Tibial nerve (tissue), 4 donors: ENCODE measurements at regions not wholly inside any gene's neighbourhood (a gene's known extent, or its start where the extent isn't known, plus 50 kb on each side); places are given as distances from the start of the nearest gene placed in this dataset.
"Not testable (repeated sequence)": the region's sequence is repeated elsewhere in the genome, so short reads cannot be mapped to it uniquely, and the experiment has no call there.

Experiments
- DNase-seq, 2 donors: peaks; one replicate each; pipeline ENCODE4 v3.0.0-alpha.2; 2019; ENCODE audit warnings: low spot score in 2 of 2
- H3K27ac ChIP-seq, 4 donors: fragments of 200-600 bp; sonication (generic) in 3 of 4; one replicate each; pipeline ENCODE4 v1.5.1; 2017 to 2019; ENCODE audit warnings: mild to moderate bottlenecking in 1 of 4
- H3K27me3 ChIP-seq, 2 donors: fragments of 200-600 bp; sonication (generic) in 1 of 2; one replicate each; pipeline versions ENCODE4 v1.5.1 to v1.6.0; 2017 to 2019
- H3K36me3 ChIP-seq, 3 donors: fragments of 200-600 bp; sonication (generic); one replicate each; pipeline ENCODE4 v1.5.1; 2018 to 2019
- H3K4me1 ChIP-seq, 4 donors: fragments of 200-600 bp; sonication (generic) in 3 of 4; one replicate each; pipeline ENCODE4 v1.5.1; 2017 to 2019
- H3K4me3 ChIP-seq, 4 donors: fragments of 200-600 bp; sonication (generic) in 3 of 4; one replicate each; pipeline ENCODE4 v1.5.1; 2017 to 2019; ENCODE audit warnings: mild to moderate bottlenecking in 1 of 4, moderate library complexity in 1 of 4
- H3K9me3 ChIP-seq, 4 donors: fragments of 200-600 bp; sonication (generic) in 3 of 4; one replicate each; pipeline ENCODE4 v1.5.1; 2017 to 2019
- CTCF ChIP-seq, 5 experiments: fragments of 200-600 bp in 3 of 5; fragments of 450-650 bp in 2 of 5; sonication (generic) in 3 of 5; IDR thresholded peaks; one replicate each; pipeline ENCODE4 v1.5.1; 2016 to 2019; ENCODE audit warnings: antibody characterized with exemption in 5 of 5, mild to moderate bottlenecking in 3 of 5, moderate library complexity in 2 of 5
- EP300 ChIP-seq, 2 donors: sonication (generic); formaldehyde crosslinking; IDR thresholded peaks; one replicate each; pipeline ENCODE4 v1.6.1; 2017; ENCODE audit warnings: antibody characterized with exemption in 2 of 2, mild to moderate bottlenecking in 1 of 2
- POLR2A ChIP-seq, 2 donors: fragments of 450-650 bp; IDR thresholded peaks; one replicate each; pipeline ENCODE4 v1.6.1; 2017; ENCODE audit warnings: antibody characterized with exemption in 2 of 2, mild to moderate bottlenecking in 2 of 2, moderate library complexity in 2 of 2
- WGBS, 2 donors: methylation state at CpG; one replicate each; pipeline ENCODE4 v1.1.5; 2018; 5-methylcytosine and 5-hydroxymethylcytosine counted together

- no peak for DNase-seq
- no peaks in the 10 kb centered on the region for H3K36me3 ChIP-seq
- no peak overlapping the region for H3K4me3 ChIP-seq
- 44 to 47% methylated on average over 9 of the region's 9 CpGs for WGBS, 2 donors
- peaks cover 0 to 11% (median 0%) of the 10 kb centered on the region in 4 donors for H3K4me1 ChIP-seq
- no peak overlapping the region for H3K27ac ChIP-seq
- no peaks in the 10 kb centered on the region for H3K27me3 ChIP-seq
- no peaks in the 10 kb centered on the region for H3K9me3 ChIP-seq
- TF ChIP-seq CTCF (IDR thresholded peaks at IDR 0.05) = no peak
Observed at GRCh38 chr1:208344202-208344857, 100.1 kb upstream of the PLXNA2 start.

GRCh38 chr1:208347191-208347590, 103.0 kb upstream of the PLXNA2 start:
- Histone ChIP-seq H3K4me1 (peaks cover 0 to 11% (median 0%) of the 10 kb centered on the region in 4 donors), H3K27ac (no peak overlapping the region), H3K4me3 (no peak overlapping the region), H3K36me3 (no peaks in the 10 kb centered on the region), H3K9me3 (no peaks in the 10 kb centered on the region), H3K27me3 (no peaks in the 10 kb centered on the region)
- 79 to 82% methylated on average over 5 of the region's 5 CpGs for WGBS, 2 donors
- DNase-seq = no peak
- TF ChIP-seq POLR2A (IDR thresholded peaks at IDR 0.05) (no peak), CTCF (IDR thresholded peaks at IDR 0.05) (no peak), EP300 (IDR thresholded peaks at IDR 0.05) (no peak)

GRCh38 chr1:208349694-208350330, 105.6 kb upstream of the PLXNA2 start:
- Histone ChIP-seq H3K4me3 (no peak overlapping the region), H3K27me3 (no peaks in the 10 kb centered on the region), H3K36me3 (no peaks in the 10 kb centered on the region), H3K27ac (no peak overlapping the region), H3K9me3 (no peaks in the 10 kb centered on the region), H3K4me1 (peaks cover 0 to 5% (median 0%) of the 10 kb centered on the region in 4 donors)
- no peak for DNase-seq
- TF ChIP-seq EP300 (IDR thresholded peaks at IDR 0.05) (no peak), CTCF (IDR thresholded peaks at IDR 0.05) (no peak), POLR2A (IDR thresholded peaks at IDR 0.05) (no peak)
- WGBS, 2 donors = 57 to 63% methylated on average over 13 of the region's 13 CpGs

GRCh38 chr1:208350815-208351214, 106.6 kb upstream of the PLXNA2 start:
- Histone ChIP-seq H3K36me3 (no peaks in the 10 kb centered on the region), H3K27me3 (no peaks in the 10 kb centered on the region), H3K4me1 (no peaks in the 10 kb centered on the region), H3K4me3 (no peak overlapping the region), H3K27ac (no peak overlapping the region), H3K9me3 (no peaks in the 10 kb centered on the region)
- WGBS, 2 donors = 78 to 90% methylated on average over 1 of the region's 1 CpG
- TF ChIP-seq POLR2A (IDR thresholded peaks at IDR 0.05) (no peak), EP300 (IDR thresholded peaks at IDR 0.05) (no peak), CTCF (IDR thresholded peaks at IDR 0.05) (no peak)
- no peak for DNase-seq

GRCh38 chr1:208351838-208352237, 107.7 kb upstream of the PLXNA2 start:
- Histone ChIP-seq H3K4me3 (no peak overlapping the region), H3K4me1 (no peaks in the 10 kb centered on the region), H3K27ac (no peak overlapping the region), H3K27me3 (no peaks in the 10 kb centered on the region), H3K36me3 (no peaks in the 10 kb centered on the region), H3K9me3 (no peaks in the 10 kb centered on the region)
- TF ChIP-seq EP300 (IDR thresholded peaks at IDR 0.05) (no peak), POLR2A (IDR thresholded peaks at IDR 0.05) (no peak), CTCF (IDR thresholded peaks at IDR 0.05) (no peak)
- WGBS, 2 donors = 83 to 84% methylated on average over 8 of the region's 8 CpGs
- DNase-seq = no peak

GRCh38 chr1:208353797-208354196, 109.6 kb upstream of the PLXNA2 start:
- not testable (repeated sequence) for H3K27me3 ChIP-seq, H3K27ac ChIP-seq, H3K9me3 ChIP-seq, H3K4me3 ChIP-seq, H3K36me3 ChIP-seq, H3K4me1 ChIP-seq, DNase-seq
- WGBS, 2 donors = 92 to 93% methylated on average over 5 of the region's 5 CpGs
